Panc1 (cell line): ENCODE measurements at regions not wholly inside any gene's neighbourhood (a gene's known extent, or its start where the extent isn't known, plus 50 kb on each side); places are given as distances from the start of the nearest gene placed in this dataset.

Source experiments
- CTCF ChIP-seq: fragments of 450-650 bp; IDR thresholded peaks from 2 replicates; pipeline ENCODE4 v1.5.1; 2017; ENCODE audit warnings: mild to moderate bottlenecking
- POLR2AphosphoS5 ChIP-seq: IDR thresholded peaks from 2 replicates; pipeline ENCODE4 v1.6.1; 2012; ENCODE audit warnings: mild to moderate bottlenecking, low read depth, low read length, moderate library complexity
- REST ChIP-seq, 2 experiments: IDR thresholded peaks; 2 replicates each; pipeline ENCODE4 v1.6.1; 2011 to 2012; ENCODE audit warnings: low read depth in 2 of 2, control low read depth in 1 of 2, low read length in 1 of 2, mild to moderate bottlenecking in 1 of 2, moderate library complexity in 1 of 2; ENCODE audit not compliant: insufficient read depth in 1 of 2
- SIN3A ChIP-seq: IDR thresholded peaks from 2 replicates; pipeline ENCODE4 v1.6.1; 2012; ENCODE audit warnings: low read depth, mild to moderate bottlenecking, low read length, moderate library complexity, borderline replicate concordance; ENCODE audit not compliant: insufficient read depth
- TCF7L2 ChIP-seq: IDR thresholded peaks from 2 replicates; pipeline ENCODE4 v1.6.1; 2011; ENCODE audit warnings: mild to moderate bottlenecking, low read depth, low read length, inconsistent platforms

- TF ChIP-seq CTCF (no peak), POLR2AphosphoS5 (no peak), TCF7L2 (no peak), REST (IDR thresholded peaks at IDR 0.05; ENCODE audit: insufficient read depth in 1 of 2, low read depth in 2 of 2, low read length in 1 of 2) (no peak), SIN3A (no peak)
Measured at GRCh38 chr1:98398092-98398491, 263.4 kb upstream of the SNX7 start.
